NCI-H774 (cell line): ENCODE measurements at regions not wholly inside any gene's neighbourhood (a gene's known extent, or its start where the extent isn't known, plus 50 kb on each side); places are given as distances from the start of the nearest gene placed in this dataset.
A peak's percentile ranks its signal among the peaks of the same experiment; 100 is the strongest.
"Not testable (repeated sequence)": the region's sequence is repeated elsewhere in the genome, so short reads cannot be mapped to it uniquely, and the experiment has no call there.

ENCODE experiments used
- DNase-seq: peaks from one replicate; lab custom pipeline; 2025; lab: John Stamatoyannopoulos, UW

DNA sequence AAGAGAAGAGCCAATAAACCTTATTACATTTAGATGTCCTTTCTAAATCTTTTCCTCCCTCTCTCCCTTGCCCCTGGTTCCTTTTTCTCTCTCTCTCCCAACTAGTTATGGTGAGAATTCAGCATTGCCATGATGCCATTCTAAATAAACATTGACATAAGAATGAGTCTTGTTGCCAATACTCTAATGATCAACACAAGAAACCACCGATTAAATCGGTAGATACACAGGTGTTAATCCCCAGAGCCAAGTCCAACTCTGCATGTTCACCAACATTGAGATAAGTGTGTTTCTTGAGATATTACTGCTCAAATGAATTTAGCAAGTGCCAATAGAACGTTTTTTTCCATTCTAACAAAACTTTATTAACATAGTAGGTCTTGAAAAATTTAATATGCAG is 412.1 kb downstream of the KCNJ2 start:
- no peak for DNase-seq

DNA sequence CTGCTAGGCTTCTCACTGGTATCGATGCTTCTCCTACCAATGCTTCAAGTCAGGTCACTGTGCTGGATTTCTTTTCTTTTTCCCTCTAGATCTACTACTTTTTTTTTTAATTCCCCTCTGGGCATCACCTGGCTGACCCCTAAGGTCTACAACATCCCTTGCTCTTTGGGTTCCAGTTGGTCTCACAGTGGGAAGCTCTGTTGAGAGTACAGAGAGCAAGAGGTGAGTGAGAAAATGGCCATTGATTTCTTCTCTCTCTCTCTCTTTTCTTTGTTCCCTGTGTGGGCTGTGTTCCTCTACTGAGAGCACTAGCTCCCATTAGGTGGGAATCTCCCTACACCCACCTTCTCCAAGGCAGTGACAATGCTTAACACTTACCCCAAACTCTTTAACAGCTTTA is 413.4 kb downstream of the KCNJ2 start:
- no peak for DNase-seq

DNA sequence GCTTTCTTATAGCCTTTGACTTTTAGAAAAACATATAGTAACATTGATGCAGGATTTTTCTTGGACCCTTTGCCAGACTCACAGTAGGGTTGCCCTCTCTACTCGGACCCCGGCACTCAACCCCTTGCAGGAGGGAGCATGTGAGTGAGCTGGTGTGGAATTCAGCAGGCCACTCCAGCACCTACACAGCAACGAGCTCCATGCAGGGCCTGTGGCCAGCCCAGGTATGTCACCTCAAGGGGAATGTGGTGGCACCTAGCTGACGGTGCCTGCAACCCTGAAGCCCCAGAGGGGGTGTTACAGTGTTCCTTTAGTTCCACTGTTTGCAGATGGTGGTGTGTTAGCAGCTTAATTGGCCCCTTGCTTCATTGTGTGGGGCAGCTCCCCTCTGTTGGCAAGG is 414.9 kb downstream of the KCNJ2 start:
- no peak for DNase-seq

DNA sequence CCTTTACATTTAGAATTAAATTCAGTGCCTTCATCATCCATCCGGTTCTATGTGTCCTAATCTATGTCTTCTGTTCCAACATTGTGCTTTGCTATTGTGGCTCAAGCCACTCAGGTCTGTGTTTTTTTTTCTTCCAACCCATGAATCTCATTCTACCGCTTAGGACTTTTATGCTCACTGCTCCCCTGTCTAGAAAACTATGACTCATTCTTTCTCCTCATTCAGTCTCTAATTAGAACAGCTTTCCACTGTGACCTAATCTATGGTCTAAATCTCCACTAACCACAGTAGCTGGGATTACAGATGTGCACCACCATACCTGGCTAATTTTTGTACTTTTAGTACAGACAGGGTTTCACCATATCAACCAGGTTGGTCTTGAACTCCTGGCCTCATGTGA is 418.7 kb downstream of the KCNJ2 start:
- DNase-seq = no peak

DNA sequence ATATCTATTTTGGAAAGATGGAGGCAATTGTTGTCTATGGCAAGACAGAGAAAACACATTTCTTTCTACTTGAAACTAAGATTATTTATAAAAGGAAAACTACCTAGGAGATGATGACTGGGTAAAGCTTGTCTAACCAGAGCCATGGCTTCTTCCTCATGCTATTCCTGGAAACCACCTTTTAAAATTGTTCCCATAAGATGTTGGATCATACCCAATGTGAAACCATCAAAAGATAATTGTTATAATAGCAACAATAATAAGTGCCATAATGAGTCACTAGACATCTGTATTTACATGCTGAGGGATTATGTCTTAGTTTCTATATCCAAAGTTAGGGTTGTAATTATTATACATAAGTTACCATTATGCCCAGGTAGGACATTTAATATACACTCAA is 428.4 kb downstream of the KCNJ2 start:
- DNase-seq = no peak

DNA sequence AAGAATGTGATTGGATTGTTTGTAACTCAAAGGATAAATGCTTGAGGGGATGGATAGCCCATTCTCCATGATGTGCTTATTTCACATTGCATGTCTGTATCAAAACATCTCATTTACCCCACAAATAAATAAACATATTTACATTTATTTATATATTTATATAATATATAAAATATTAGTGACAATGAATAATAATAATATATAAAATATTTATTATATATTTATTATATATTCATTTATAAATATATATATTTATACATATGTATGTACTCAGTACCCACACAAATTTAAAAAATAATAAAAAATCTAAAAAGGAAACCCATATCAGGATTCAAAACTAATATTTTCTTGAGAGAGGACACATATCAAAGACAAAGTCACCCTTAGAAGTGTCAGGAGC is 429.9 kb downstream of the KCNJ2 start:
- DNase-seq = no peak

DNA sequence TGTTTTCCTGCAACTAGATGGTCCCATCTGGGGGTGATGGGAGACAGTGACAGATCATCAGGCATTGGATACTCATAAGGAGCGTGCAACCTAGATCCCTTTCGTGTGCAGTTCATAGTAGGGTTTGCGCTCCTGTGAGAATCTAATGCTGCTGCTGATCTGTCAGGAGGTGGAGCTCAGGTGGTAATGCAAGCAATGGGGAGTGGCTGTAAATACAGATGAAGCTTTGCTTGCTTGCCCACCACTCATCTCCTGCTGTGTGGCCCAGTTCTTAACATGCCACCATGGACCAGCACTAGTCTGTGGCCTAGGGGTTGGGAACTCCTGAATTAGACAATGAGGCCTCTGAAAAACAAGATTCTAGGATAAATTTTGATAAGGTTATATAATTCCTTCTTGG is 430.6 kb downstream of the KCNJ2 start:
- DNase-seq = not testable (repeated sequence)

DNA sequence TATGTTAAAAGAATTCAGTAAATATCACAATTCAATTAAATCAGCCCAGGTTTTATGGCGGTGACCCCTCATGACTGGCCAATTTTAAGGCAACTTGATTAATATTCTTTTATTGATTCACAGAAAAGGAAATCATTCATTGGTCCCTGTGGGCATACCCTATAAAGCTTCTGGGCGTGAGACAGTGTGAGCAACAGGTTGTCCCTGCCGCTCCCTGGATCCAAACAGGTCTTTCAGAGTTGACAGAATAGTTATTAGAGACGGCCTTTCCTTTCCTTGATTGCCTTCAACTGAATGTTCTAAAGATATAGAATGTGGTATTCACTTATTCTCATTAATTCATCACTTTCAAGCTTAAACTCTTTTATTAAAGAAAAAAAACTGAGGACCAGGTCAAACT is 433.9 kb downstream of the KCNJ2 start:
- DNase-seq = no peak

DNA sequence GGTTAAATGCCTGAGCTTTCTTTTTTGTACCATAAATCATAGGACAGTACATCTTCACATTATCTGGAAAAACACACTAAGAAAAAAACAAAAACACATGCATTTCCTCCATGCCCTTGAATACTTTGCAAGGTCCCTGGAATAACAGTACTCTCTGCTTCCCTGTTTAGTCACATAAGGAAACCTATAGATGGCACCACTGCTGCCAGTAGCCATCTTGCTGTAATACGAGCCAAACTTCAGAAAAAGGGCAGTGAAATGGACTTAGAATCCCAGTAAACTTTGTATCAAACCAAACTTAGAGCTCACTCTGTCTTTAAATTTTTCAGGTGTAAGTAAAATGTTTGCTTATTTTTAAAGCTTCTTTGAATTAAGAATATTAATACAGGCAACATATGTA is 435.5 kb downstream of the KCNJ2 start:
- DNase-seq = no peak

DNA sequence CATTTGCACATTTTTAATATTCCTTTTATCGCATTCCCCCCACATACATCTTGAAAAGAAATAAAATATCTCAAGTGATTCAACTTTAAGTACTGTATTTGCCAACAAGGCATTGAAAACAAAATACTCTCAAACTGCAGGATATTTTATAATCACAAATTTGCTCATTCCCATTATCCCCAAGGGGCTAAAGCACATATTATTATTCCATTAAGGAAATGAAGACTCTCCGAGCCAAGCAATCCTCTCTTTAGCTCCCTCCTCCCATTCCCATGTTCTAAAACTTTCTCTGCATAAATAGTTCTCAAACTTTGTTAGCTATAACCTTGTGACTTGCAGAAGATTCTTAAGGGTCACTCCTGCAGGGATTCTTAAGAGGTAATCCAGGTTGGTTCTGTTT is 436.8 kb downstream of the KCNJ2 start:
- no peak for DNase-seq

DNA sequence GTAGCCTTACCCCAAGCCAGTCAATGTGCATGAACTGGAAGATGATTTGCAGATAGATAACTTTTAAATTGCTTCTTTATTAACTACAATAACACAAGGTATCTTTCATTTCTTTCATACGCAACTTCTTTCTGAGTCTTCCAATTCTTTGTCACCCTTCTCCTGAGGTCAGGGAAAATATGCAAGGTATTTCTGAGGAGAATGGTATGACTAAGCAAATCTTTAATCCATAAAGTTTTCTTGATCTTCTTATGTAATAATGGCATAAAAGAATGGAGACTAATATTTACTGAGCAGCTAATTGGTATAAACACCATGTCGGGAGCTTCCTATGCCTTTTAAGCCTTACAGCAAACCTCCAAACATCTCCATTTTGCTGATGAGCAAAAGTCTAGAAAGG is 438.9 kb downstream of the KCNJ2 start:
- DNase-seq = no peak

DNA sequence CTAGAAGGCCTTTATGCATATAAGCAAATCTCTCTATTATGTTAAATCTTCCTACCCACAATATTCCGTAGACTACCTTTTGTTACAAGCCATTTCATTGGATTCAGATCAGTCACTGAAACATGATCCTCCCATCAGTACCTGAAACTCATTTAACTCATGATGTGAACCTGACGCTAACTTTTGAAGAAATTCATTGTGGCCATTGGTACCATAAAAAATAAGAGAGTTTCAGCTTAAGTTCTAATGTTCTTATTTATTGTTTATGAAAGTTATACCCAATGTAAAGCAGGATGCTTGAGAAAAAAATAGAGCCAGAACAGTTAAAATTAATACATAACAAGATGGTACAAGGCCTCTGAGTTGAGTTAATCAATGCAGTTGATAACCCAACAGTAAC is 439.6 kb downstream of the KCNJ2 start:
- no peak for DNase-seq

DNA sequence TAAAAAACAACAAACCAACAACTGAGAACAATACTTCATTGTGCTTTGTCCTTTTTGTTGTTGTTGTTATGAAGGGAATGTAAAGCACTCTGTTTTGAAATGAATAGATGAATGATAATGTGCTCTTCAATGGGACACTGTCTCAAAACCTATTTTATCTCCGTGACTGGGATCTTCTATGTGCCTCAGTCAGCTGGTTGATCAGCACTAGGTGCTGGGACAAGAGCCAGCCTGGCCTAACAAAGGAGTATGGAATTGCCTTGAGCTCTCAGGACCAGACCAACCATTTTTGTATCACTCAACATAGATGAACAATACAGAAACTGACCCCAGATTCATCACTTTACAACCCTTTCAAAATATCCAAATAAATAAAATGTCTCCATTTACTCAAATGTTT is 440.2 kb downstream of the KCNJ2 start:
- DNase-seq = no peak

DNA sequence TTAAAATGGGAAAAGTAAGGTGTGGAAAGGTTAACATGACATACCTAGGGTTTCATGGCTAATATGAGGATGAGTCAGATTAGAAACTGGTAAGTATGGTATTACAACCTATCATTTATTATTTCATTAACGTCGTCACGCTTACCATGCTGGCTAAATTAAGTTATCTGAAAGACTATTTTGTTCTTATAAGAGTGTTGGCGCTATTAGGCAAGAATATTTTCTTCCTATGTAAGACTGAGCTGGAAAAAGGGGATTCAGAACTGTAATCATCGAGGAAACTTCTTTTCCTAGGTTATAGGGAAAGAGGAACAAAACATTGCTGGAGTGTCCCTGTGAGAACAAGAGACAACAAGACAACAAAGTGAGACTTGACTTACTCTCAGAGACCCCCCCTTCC is 440.8 kb downstream of the KCNJ2 start:
- DNase-seq = no peak

DNA sequence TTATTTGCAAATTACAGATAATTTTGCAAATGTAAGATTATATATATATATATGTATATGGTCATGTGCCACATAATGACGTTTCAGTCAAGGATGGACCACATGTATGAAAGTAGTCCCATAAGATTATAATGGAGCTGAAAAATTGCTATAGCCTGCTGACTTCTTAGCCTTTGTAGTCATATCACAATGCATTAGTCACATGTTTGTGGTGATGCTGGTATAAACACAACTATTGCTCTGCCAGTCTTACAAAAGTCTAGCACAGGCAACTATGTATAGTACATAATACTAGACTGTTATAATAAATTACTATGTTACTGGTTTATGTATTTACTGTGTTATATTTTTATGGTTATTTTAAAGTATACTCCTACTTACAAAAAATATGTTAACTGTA is 444.3 kb downstream of the KCNJ2 start:
- no peak for DNase-seq

DNA sequence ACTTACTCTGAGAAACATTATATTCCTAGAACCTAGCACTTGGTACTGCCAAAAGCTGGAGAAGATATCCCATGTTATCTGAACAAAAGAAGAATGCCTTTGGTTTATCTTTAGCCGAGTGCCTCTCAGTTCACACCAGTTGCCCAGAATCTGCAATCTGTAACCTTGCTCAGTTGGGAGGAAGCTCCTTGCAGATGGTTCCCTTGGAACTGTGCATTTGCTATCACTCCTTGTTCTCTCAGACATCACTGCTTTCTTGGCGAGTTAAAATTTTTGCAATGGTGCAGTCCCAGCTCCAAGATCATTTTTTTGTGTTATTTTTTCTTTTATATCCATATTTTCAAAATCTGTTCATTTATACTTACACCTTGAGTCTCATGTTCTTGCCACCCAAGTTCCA is 446.5 kb downstream of the KCNJ2 start:
- no peak for DNase-seq

DNA sequence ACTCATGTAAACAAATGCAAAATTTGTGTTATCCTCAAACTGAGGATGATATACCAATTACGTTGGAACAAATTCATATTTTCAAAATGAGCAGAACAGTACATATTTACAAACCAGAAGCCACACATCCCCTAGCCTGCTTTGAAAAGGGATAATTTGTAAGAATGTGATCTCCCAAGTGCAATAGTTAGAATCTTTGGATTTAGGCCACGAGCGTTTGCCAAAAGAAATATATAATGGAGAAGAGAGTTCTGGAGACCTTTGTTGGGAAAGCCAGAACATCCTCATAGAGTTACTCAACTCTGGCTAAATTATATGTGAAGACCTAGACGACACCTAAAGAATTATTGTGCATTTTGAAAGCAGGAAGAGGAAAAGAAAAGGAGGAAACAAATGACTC is 449.3 kb downstream of the KCNJ2 start:
- no peak for DNase-seq

DNA sequence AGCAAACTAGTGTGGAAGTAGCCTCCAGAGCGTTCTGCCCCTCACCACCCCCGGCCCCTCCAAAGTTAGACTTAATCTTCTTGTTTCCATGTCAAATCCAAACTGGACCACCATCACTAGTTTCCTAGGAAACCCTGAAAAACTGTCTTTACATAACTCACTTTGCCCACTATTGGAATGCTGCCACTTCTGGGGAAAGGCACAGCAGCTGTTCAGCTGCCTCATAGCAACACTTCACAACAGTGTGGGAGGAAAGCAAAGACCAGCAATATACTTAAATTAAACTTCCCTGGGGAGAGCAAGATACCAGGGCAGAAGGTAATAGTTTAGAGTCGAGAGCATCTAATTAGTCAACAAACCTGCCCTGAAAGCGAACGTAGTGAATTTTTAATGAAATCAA is 452.2 kb downstream of the KCNJ2 start:
- peak; percentile 14 for DNase-seq

DNA sequence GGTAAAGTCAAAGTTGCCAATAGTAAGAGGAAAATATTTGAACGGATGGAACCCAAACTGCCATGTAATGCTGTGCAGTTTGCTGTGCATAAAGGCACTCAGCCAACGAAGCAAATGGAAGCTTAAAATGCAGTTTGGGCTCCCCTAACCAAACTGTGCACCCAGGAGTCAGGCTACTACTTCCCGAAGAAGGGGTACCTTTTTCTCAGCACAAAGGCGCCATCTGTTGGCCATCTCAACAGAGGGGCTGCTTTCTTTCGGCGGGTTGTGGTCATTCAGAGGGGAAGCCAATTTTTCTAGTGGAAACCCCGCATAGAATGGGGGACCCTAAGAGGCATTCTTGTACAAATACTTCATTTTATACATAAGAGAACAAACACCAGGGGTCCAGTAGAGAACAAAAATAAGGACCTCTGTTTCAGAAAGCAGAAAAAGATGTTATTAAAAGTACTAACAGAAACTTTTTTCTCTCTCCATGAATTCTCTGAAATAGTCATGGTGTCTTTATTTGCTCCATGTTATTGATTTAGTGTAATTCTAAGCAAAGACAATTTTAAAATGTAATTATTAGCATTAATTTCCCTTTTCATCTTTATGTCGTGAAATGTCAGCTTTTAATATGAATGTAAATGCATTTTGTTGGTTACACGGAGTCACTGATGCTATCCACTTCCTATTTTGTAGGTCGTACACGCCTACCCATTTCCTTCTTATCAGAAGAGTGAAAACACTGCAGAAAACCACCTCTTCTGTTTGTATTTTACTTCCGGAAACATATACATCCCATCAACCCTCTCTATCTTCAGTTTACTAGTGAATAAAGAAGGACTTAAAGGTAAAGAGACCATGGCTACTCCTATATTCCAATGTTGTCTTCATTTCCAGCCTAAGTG is 453.3 kb downstream of the KCNJ2 start:
- DNase-seq = peak; percentile 58

DNA sequence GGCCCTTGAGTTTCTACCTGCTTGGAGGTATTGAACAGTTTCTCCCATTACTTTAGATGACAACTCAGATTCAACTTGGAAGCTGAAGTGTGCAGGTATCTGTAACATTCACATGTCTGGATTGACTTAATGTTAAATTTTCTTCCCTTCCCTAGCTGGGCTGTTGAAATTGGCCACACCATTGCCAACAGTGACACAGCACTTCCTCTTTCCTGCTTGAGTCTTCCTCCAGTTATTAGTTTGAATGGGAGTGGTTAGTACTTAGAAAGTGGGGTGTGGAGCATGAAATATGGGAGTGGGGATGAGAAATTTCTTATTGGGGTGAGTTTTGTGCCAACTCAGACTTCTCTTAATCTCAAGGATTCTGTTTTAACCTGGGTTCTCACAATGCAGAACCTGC is 454.9 kb downstream of the KCNJ2 start:
- no peak for DNase-seq

DNA sequence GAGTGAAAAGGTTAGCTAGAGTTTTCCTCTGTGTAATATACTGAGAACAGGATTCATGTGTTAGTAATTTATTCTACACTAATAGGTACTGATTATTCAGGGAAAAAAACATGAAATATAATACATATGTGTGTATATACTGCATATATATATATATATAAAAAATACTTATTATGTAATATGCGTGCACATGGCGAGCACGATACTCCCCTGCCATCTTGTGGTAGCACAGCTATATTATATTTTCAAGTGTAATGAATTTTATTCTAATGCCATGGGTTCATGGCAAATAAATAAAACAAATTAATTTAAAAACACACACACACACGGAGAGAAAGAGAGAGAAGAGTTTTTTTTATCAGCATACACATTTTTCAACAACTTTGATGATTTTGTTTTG is 460.6 kb downstream of the KCNJ2 start:
- no peak for DNase-seq

DNA sequence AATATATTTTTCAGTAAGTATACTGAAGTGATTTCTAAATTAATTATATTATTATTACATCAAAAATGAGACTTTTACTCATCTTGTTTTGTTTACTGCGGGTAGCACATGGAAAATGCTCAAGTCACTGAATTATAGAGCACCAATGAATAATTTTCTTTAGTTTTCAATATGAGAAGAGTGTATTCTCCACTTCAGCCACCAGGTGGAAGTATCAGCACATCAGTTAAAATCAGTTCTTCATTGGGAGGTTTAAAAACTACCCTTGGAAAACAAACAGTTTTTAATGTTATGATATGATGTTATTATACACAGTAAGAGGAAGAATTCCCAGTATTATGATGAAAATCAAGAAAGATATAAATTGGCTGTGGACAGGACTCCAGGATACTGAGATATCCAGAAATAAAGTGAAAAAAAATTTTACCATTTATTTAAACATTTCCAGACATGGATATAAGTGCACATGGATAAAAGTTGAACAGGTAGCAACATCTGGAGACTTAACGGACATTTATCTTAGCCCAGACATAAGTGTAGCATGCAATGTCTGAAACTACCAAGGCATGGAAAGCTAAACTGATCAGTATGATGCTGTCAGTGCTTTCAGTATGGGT is 467.3 kb downstream of the KCNJ2 start:
- DNase-seq = peak; percentile 46

DNA sequence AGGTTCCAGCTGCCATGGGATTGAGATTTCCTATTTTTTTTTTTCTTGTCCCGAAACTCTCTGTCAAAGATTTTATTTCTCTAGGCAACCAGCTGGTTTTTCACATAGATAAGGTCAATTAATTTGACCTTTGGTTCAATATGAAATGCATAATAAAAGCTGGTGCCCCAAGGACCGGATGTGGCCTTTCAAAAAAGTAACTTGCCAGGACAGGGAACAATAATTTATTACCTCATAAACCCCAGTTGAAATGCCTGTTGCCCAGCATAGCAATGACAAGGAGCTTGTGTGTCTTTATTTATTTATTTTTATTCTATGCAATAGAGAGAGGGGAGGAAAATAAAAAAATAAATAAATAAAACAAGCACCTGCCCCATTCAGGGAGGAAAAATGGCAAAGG is 472.7 kb downstream of the KCNJ2 start:
- DNase-seq = no peak

DNA sequence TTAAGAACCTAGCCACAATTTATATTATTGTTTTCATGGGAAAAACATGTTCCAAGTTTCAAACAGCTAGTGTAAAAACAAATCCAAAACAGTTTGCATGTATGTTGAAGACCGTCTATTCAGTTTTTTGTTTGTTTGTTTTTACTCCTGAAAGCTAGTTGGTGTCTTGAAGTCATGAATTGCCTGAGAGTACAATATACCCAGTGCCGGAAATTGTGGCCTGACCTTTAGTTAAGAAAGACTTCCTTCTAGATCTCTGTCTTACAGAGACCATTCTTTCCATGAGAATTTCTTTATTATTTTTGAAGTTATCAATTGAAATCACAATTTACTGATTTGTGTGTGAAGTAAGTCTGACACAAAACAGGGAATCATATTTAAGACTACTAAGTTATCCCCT is 474.8 kb downstream of the KCNJ2 start:
- no peak for DNase-seq
